Parathyroid adenoma (tissue), 2 donors: ENCODE measurements at regions not wholly inside any gene's neighbourhood (a gene's known extent, or its start where the extent isn't known, plus 50 kb on each side); places are given as distances from the start of the nearest gene placed in this dataset.

Source experiments
- H2AFZ ChIP-seq: fragments of 300-600 bp; sonication (generic); one replicate; pipeline ENCODE4 v1.7.0; 2017; ENCODE audit warnings: antibody characterized with exemption, mild to moderate bottlenecking
- H3K27ac ChIP-seq: fragments of 300-600 bp; sonication (generic); one replicate; pipeline ENCODE4 v1.7.0; 2017
- H3K27me3 ChIP-seq: fragments of 300-600 bp; sonication (generic); one replicate; pipeline ENCODE4 v1.7.0; 2017; ENCODE audit warnings: low read length; ENCODE audit not compliant: control insufficient read depth, insufficient read depth
- H3K36me3 ChIP-seq: fragments of 300-600 bp; sonication (generic); one replicate; pipeline ENCODE4 v1.7.0; 2017; ENCODE audit warnings: low read length; ENCODE audit not compliant: control insufficient read depth, insufficient read depth
- H3K4me1 ChIP-seq: fragments of 300-600 bp; sonication (generic); one replicate; pipeline ENCODE4 v1.7.0; 2017; ENCODE audit warnings: control low read depth
- H3K4me2 ChIP-seq: fragments of 300-600 bp; sonication (generic); one replicate; pipeline ENCODE4 v1.7.0; 2017; ENCODE audit warnings: low read length
- H3K4me3 ChIP-seq: fragments of 300-600 bp; sonication (generic); one replicate; pipeline ENCODE4 v1.7.0; 2017; ENCODE audit warnings: low read depth, low read length
- H3K79me2 ChIP-seq: fragments of 300-600 bp; sonication (generic); one replicate; pipeline ENCODE4 v1.7.0; 2017; ENCODE audit warnings: control low read depth
- H3K9ac ChIP-seq: fragments of 300-600 bp; sonication (generic); one replicate; pipeline ENCODE4 v1.7.0; 2017; ENCODE audit warnings: mild to moderate bottlenecking
- H3K9me3 ChIP-seq: fragments of 300-600 bp; sonication (generic); one replicate; pipeline ENCODE4 v1.7.0; 2017; ENCODE audit warnings: low read length; ENCODE audit not compliant: control insufficient read depth
- TF ChIP-seq, protein P1 (sequence below): fragments of 300-600 bp; sonication (generic); IDR thresholded peaks from one replicate; pipeline ENCODE4 v1.7.0; 2017; ENCODE audit warnings: antibody characterized with exemption, mild to moderate bottlenecking
- donor health status: primary hyperparathyroidism.

DNA sequence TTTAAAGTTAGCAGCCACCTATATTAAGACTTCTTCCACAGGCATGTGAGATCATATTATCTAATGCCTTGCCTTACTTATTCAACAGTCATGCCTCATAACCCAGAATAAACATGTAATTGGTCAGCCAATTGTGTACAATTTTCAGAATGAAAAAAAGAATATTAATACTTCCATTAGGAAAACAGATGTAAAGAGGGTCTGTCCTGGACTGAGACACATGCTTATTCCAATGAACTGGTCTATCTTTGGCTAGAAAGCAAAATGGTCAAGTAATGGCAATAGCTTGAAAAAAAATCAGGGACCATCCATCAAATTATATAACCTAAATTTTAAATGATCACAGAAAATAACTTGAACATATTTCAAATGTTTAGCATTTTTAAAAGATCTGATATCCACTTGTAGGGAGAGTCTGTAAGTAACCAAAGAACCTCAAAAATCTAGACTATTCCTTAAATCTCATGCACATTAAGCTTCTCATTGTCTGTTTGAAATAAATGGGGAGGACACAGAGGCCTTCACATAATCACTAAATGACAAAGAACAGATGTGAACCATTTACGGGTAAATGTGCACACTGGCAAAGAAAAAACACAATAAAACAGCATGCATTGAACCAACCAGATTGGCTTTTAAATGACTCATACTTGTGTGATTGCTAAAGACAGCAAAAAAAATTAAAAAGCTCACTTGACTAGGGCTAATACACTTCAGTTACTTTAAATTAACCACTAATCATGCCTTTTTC lies 568.8 kb upstream of the PCDH15 start:
- H3K4me1 ChIP-seq, result no peaks in the 10 kb centered on the region
- H3K27me3 ChIP-seq, result no peaks in the 10 kb centered on the region
- H3K4me3 ChIP-seq, result no peak overlapping the region
- TF ChIP-seq, protein P1, sequence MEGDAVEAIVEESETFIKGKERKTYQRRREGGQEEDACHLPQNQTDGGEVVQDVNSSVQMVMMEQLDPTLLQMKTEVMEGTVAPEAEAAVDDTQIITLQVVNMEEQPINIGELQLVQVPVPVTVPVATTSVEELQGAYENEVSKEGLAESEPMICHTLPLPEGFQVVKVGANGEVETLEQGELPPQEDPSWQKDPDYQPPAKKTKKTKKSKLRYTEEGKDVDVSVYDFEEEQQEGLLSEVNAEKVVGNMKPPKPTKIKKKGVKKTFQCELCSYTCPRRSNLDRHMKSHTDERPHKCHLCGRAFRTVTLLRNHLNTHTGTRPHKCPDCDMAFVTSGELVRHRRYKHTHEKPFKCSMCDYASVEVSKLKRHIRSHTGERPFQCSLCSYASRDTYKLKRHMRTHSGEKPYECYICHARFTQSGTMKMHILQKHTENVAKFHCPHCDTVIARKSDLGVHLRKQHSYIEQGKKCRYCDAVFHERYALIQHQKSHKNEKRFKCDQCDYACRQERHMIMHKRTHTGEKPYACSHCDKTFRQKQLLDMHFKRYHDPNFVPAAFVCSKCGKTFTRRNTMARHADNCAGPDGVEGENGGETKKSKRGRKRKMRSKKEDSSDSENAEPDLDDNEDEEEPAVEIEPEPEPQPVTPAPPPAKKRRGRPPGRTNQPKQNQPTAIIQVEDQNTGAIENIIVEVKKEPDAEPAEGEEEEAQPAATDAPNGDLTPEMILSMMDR, result no peak
- no peak overlapping the region for H3K27ac ChIP-seq
- no peaks in the 10 kb centered on the region for H3K79me2 ChIP-seq
- H3K4me2 ChIP-seq, result no peak overlapping the region
- no peak overlapping the region for H3K9ac ChIP-seq
- no peaks in the 10 kb centered on the region for H3K36me3 ChIP-seq
- no peak overlapping the region for H2AFZ ChIP-seq
- H3K9me3 ChIP-seq, result no peaks in the 10 kb centered on the region

GRCh38 chr10:55368467-55368866 lies 567.4 kb upstream of the PCDH15 start:
- Histone ChIP-seq H3K4me1 (no peaks in the 10 kb centered on the region), H3K9ac (no peak overlapping the region)

GRCh38 chr10:55367555-55367954 lies 566.5 kb upstream of the PCDH15 start:
- H3K9me3 ChIP-seq, result no peaks in the 10 kb centered on the region
- no peak overlapping the region for H3K4me3 ChIP-seq
- H3K27me3 ChIP-seq, result no peaks in the 10 kb centered on the region
- H3K27ac ChIP-seq, result no peak overlapping the region
- H3K79me2 ChIP-seq, result no peaks in the 10 kb centered on the region
- no peak overlapping the region for H3K9ac ChIP-seq
- H3K36me3 ChIP-seq, result no peaks in the 10 kb centered on the region
- no peaks in the 10 kb centered on the region for H3K4me1 ChIP-seq
- TF ChIP-seq, protein P1, result no peak
- H2AFZ ChIP-seq, result no peak overlapping the region
- no peak overlapping the region for H3K4me2 ChIP-seq

More at GRCh38 chr10:55368467-55368866, 567.4 kb upstream of the PCDH15 start:
- no peaks in the 10 kb centered on the region for H3K79me2 ChIP-seq
- no peak overlapping the region for H3K27ac ChIP-seq
- no peaks in the 10 kb centered on the region for H3K27me3 ChIP-seq
- H2AFZ ChIP-seq, result no peak overlapping the region
- H3K4me3 ChIP-seq, result no peak overlapping the region
- TF ChIP-seq, protein P1, result no peak
- H3K36me3 ChIP-seq, result no peaks in the 10 kb centered on the region
- no peaks in the 10 kb centered on the region for H3K9me3 ChIP-seq
- no peak overlapping the region for H3K4me2 ChIP-seq

DNA sequence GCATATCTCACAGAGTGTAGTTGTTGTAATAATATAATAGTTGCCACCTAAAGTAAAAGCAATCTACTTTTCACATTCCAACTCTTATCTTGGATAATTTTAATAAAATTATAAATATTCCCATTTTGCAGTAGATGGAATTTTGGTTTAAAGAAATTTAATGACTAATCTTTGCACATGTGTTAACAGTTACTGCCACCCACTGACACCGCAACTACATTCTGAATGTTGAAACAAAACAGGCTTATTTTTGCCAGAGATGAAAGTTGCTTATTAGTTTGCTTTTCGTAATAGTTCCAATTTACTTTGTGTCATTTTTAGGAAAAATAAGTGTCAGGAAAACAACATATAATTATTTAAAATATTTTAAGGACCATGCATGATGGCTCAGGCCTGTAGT lies 557.5 kb upstream of the PCDH15 start:
- Histone ChIP-seq H3K9me3 (no peaks in the 10 kb centered on the region), H3K4me1 (no peaks in the 10 kb centered on the region), H3K36me3 (no peaks in the 10 kb centered on the region), H3K9ac (no peak overlapping the region), H3K27ac (no peak overlapping the region), H3K27me3 (no peaks in the 10 kb centered on the region), H2AFZ (no peak overlapping the region), H3K4me3 (no peak overlapping the region), H3K79me2 (no peaks in the 10 kb centered on the region), H3K4me2 (no peak overlapping the region)
- TF ChIP-seq, protein P1, result no peak

DNA sequence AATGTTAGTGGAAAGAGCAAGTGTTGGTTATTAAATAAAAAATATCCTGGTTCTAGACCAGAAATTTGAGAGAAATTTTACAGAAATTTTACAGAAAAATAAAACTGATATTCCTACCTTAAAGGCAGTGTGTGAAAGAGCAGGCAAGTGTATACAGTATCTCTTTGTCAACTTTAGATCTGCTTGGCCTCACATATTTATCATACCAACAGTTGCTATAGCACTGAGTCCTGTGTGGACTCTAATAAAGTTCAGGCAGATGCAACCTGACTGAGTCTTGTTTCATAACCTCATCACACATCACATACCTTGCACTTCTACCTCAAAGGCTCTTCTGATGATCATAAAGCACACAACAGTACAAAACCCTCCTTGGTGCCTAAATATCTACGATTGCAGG lies 552.4 kb upstream of the PCDH15 start:
- Histone ChIP-seq H3K4me1 (no peaks in the 10 kb centered on the region), H3K36me3 (no peaks in the 10 kb centered on the region), H3K27me3 (no peaks in the 10 kb centered on the region), H3K9ac (no peak overlapping the region), H3K9me3 (no peaks in the 10 kb centered on the region), H3K4me2 (no peak overlapping the region), H3K79me2 (no peaks in the 10 kb centered on the region), H3K27ac (no peak overlapping the region), H3K4me3 (no peak overlapping the region), H2AFZ (no peak overlapping the region)
- TF ChIP-seq, protein P1, result no peak
